Mesothelial cell of epicardium (in vitro differentiated cells): ENCODE measurements at regions not wholly inside any gene's neighbourhood (a gene's known extent, or its start where the extent isn't known, plus 50 kb on each side); places are given as distances from the start of the nearest gene placed in this dataset.

Source experiments
- DNase-seq, 2 experiments: peaks; one replicate each; pipeline ENCODE4 v3.0.0; 2021; ENCODE audit warnings: low spot score in 2 of 2; ENCODE audit not compliant: unreplicated experiment in 2 of 2
- H3K27ac Mint-ChIP-seq: 2 replicates; pipeline ENCODE4 v1.8.0; 2021; ENCODE audit warnings: mixed read lengths
- H3K27me3 Mint-ChIP-seq: 2 replicates; pipeline ENCODE4 v1.8.0; 2021; ENCODE audit warnings: low read depth, mixed read lengths
- H3K36me3 Mint-ChIP-seq: 2 replicates; pipeline ENCODE4 v1.8.0; 2021; ENCODE audit warnings: mixed read lengths
- H3K4me1 Mint-ChIP-seq: 2 replicates; pipeline ENCODE4 v1.8.0; 2021; ENCODE audit warnings: mixed read lengths
- H3K4me3 Mint-ChIP-seq: 2 replicates; pipeline ENCODE4 v1.8.0; 2021; ENCODE audit warnings: mild to moderate bottlenecking, moderate library complexity, mixed read lengths
- H3K9me3 Mint-ChIP-seq: 2 replicates; pipeline ENCODE4 v1.8.0; 2021; ENCODE audit warnings: mixed read lengths
- TF ChIP-seq, protein P1 (sequence below): fragments of 200-600 bp; sonication (generic); IDR thresholded peaks from one replicate; pipeline ENCODE4 v1.5.0; 2021; ENCODE audit warnings: antibody characterized with exemption; ENCODE audit not compliant: unreplicated experiment

DNA sequence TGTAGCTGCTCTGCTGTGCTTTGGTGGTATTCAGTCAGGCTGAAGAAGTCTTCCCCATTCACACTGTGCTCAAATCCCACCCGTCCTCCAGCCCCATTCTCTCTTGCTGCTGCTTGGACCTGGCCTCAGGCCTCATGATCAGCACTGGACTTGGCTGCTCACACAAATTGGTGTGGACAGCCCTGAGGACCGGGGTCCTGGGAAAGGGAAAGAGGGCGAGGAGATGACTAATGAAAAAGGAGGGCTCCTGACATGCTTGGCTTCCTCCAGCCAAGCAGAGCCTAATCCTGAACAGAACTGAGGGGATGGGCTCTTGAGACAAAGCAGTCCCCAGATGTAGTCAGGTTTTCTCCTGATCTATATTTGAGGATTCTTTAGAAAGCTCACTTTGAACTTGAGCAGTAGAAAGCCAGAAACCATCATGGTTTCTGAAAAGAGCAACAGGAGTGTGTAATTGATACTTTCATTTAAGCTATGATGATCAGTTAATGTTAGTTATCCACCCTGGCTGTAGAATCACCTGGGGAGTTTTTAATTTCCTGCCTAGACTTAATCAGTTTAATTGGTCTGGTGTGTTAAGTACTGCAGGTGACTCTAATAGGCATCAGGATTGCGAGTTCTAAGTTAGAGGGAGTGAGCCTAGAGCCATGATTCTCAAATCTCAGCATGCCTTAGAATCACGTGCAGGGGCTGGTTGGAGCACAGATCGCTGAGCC lies 79.4 kb upstream of the THBS1 start:
- DNase-seq, result no peak
- TF ChIP-seq, protein P1, sequence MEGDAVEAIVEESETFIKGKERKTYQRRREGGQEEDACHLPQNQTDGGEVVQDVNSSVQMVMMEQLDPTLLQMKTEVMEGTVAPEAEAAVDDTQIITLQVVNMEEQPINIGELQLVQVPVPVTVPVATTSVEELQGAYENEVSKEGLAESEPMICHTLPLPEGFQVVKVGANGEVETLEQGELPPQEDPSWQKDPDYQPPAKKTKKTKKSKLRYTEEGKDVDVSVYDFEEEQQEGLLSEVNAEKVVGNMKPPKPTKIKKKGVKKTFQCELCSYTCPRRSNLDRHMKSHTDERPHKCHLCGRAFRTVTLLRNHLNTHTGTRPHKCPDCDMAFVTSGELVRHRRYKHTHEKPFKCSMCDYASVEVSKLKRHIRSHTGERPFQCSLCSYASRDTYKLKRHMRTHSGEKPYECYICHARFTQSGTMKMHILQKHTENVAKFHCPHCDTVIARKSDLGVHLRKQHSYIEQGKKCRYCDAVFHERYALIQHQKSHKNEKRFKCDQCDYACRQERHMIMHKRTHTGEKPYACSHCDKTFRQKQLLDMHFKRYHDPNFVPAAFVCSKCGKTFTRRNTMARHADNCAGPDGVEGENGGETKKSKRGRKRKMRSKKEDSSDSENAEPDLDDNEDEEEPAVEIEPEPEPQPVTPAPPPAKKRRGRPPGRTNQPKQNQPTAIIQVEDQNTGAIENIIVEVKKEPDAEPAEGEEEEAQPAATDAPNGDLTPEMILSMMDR, result no peak
- H3K9me3 Mint-ChIP-seq, result no peaks in the 10 kb centered on the region
- H3K36me3 Mint-ChIP-seq, result no peaks in the 10 kb centered on the region
- H3K4me1 Mint-ChIP-seq, result peaks cover 42% of the 10 kb centered on the region
- no peak overlapping the region for H3K27ac Mint-ChIP-seq
- no peaks in the 10 kb centered on the region for H3K27me3 Mint-ChIP-seq
- H3K4me3 Mint-ChIP-seq, result no peak overlapping the region

DNA sequence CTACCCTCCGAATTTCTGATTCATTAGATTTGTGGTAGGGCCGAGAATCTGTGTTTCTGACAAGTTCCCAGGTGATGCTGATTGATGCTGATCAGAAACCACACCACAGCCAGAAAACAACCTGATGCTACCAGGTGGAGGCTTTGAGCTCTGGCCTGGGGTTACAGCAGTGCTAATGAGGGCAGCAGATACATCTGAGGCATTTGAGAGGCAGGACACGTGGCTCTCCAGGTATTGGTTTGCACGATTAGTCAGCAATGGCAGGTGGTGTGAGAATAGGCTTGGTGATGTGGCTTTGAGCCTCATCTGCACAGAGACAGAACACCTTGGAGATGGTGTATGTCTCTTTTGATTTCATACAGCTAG lies 78.8 kb upstream of the THBS1 start:
- Mint-ChIP-seq H3K4me3 (no peak overlapping the region), H3K36me3 (no peaks in the 10 kb centered on the region), H3K27me3 (no peaks in the 10 kb centered on the region), H3K4me1 (peaks cover 40% of the 10 kb centered on the region), H3K9me3 (no peaks in the 10 kb centered on the region), H3K27ac (peak overlapping the region; percentile 76)
- TF ChIP-seq, protein P1, result no peak
- no peak for DNase-seq

DNA sequence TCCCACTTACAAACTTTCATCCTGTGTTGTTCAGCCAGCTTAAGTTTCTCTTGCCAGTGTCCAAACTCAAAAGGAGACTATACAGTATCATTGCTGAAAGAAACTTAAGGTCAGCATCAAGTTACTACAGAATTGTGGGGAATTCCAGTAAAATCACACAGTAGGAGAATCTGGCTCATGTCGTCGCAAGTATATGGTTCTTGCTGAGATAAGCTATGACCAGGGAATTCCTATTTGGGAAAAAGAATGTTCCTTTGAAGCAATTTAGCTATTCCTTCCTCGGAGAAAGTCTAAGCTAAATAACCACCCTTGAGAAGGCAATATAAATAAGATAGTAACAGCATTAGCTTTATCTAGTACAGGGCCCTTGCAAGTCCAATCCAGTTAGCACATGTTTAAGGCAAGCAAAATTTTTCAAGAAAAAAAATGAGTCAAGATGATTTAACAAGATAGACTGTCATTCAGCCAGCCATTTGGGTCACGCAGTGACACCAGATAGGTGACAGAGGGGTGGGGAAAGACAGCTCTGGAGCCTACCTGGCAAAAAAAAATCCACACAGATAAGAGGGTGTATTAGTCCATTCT lies 78.2 kb upstream of the THBS1 start:
- Mint-ChIP-seq H3K36me3 (no peaks in the 10 kb centered on the region), H3K27me3 (no peaks in the 10 kb centered on the region), H3K9me3 (no peaks in the 10 kb centered on the region), H3K4me3 (no peak overlapping the region), H3K4me1 (peaks cover 40% of the 10 kb centered on the region), H3K27ac (peak overlapping the region; percentile 76)
- TF ChIP-seq, protein P1, result no peak
- no peak for DNase-seq

DNA sequence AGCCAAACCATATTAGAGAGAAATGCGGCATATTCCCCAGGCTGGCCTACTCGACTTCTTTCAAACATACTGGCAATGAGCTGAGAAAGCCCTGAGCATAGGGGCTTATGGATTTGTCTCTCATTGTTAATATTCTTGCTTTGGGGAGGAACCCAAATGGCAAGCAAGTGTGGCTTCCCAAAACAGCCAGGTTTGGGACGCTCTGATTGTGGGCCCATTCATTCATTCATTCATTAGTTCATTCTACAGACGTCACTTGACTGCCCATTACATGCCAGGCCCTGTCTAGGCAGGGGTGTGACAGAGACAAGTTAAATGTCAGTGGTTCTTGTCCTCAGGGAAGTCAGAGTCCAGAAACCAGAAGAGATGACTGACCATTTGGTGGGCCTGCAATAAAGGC lies 77.4 kb upstream of the THBS1 start:
- TF ChIP-seq, protein P1, result no peak
- Mint-ChIP-seq H3K4me1 (peaks cover 32% of the 10 kb centered on the region), H3K36me3 (no peaks in the 10 kb centered on the region), H3K4me3 (no peak overlapping the region), H3K9me3 (no peaks in the 10 kb centered on the region), H3K27ac (no peak overlapping the region), H3K27me3 (no peaks in the 10 kb centered on the region)
- no peak for DNase-seq

DNA sequence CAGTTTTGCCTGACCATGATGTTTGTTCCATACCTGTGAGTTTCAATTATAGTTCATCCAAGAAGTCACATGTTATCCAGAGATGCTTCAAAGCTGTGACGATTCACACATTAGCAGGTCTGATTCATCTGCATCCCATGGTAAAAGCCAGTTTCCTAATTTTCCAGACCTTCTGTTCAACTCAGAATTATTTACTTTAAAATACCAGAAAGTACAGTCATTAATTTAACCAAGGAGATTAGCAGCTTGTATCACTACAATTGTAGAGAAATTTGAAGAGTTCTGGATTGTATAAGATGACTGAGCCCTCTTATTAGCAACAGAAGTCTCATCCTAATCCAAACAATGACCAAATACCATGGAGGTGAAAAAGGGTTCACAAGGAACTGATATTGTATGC lies 76.1 kb upstream of the THBS1 start:
- TF ChIP-seq, protein P1, result no peak
- DNase-seq, result no peak
- Mint-ChIP-seq H3K9me3 (no peaks in the 10 kb centered on the region), H3K36me3 (no peaks in the 10 kb centered on the region), H3K4me1 (peaks cover 25% of the 10 kb centered on the region), H3K4me3 (no peak overlapping the region), H3K27me3 (no peaks in the 10 kb centered on the region), H3K27ac (no peak overlapping the region)
